HG02973 (cell line): ENCODE measurements at regions not wholly inside any gene's neighbourhood (a gene's known extent, or its start where the extent isn't known, plus 50 kb on each side); places are given as distances from the start of the nearest gene placed in this dataset.
A peak's percentile ranks its signal among the peaks of the same experiment; 100 is the strongest.
"Not testable (repeated sequence)": the region's sequence is repeated elsewhere in the genome, so short reads cannot be mapped to it uniquely, and the experiment has no call there.

ENCODE experiments used
- ATAC-seq: cut with Tn5 transposase; IDR thresholded peaks from one replicate; pipeline ENCODE4 v1.9.1; 2021; ENCODE audit warnings: moderate library complexity; ENCODE audit not compliant: unreplicated experiment

DNA sequence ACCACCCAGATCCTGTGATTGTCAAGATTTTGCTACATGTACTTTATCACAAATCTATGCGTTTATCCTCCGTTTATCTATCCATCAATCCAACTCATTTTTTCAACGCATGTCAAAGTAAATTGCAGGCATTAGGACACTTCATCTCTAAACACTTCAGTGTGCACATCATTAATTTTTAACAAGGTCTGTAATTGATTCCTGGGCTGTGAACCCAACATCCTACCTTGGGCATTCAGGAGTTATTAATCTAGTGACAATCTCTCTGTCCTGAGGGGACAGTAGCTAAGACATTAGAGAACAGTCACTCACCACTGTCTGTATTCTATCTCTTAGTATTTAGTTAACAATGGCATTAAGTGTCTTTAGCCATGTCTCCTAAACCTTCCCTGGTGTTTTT, 264.7 kb downstream of the SOX9 start:
- ATAC-seq, result no peak

DNA sequence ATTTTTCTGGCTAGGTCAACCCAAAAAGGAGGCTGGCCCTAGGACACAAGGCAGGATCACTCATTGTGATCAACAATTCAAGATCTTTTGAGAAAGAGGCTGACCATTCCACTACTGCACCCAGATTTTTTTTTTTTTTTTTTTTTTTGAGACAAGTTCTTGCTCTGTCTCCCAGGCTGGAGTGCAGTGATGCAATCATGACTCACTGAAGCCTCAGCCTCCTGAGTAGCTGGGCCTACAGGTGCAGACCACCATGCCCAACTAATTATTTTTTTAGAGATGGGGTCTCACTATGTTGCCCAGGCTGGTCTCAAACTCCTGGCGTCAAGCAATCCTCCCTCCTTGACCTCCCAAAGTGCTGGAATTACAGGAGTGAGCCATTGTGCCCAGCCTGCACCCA, 265.4 kb downstream of the SOX9 start:
- ATAC-seq, result not testable (repeated sequence)

DNA sequence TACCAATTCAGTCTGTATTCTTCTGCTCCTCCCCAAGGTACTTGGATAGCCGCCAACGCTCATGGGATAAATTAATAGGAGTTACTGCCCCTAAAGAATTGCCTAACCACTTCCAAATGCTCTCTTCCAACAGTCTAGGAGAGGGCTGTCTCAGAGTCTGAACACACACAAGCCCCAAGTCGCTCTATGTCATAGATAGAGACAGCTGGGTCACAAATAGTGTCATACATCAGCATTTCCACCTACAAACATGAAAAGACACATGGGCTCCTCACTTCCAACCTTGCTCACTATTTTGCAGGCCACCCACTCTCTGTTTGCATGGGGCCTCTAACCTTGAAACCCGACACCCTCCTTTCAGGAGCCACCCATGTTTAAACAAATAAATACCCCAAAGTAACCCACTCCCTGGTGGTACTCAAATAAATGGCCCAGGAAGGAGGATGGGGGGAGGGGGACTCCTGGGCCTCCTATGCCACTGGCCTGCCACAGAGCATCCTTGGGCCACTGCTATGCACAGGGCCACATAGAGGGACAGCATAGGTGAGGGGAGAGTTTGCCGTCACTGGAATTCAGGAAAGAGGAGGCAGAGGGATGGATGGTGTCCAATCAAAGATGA, 265.9 kb downstream of the SOX9 start:
- ATAC-seq, result no peak

- no peak for ATAC-seq
These were observed 266.7 kb downstream of the SOX9 start for GRCh38 chr17:72387487-72387886.

GRCh38 chr17:72387969-72388368, 267.1 kb downstream of the SOX9 start:
- ATAC-seq, result no peak

- ATAC-seq, result peak; percentile 79
These were observed 268.1 kb downstream of the SOX9 start for GRCh38 chr17:72388765-72389473.

- ATAC-seq, result no peak
These were observed 270.1 kb downstream of the SOX9 start for GRCh38 chr17:72390675-72391508.

DNA sequence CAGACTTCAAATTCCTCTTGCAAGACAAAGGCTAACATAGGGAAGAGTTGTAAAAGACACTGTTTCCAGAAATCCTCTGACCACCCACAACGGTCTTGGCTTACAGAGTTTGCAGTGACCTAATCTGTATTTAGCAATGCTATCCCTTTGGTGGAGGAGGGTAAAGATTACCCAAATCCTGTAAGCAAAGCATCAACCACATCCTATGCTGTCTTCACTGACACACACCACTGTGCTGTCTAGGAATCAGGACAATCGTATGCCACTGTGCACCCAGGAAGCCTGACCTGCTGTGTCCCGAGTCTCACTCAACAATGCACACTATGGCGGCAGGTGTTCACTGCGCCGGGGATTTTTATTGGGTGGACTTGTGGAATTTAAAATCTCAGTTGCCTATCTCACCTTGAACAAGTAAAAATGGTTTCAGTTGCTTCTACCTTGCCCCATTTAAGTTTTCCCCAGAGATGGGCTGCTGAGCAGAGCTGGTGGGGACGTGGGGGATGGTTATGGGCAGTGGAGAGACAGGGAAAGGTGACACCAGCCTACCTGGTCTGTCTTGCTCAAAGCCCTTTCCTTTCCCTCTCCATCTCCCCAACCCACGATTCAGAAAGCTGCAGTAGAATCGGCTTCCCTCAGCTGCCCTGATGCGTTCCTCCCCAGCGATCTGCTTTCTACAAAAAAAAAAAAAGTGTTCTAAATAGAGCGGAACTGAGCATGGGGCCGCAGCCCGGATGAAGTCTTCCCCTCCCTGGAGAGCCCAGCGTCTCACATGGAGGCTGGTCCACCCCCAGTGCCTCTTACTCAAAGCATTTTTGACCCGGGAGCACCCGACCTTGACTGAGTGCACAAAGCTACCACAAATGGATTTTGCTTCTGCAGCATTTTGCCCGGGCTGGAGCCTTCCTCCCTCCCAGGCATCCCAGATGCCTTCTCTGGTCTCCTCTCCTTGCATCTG, 271.5 kb downstream of the SOX9 start:
- ATAC-seq, result no peak

DNA sequence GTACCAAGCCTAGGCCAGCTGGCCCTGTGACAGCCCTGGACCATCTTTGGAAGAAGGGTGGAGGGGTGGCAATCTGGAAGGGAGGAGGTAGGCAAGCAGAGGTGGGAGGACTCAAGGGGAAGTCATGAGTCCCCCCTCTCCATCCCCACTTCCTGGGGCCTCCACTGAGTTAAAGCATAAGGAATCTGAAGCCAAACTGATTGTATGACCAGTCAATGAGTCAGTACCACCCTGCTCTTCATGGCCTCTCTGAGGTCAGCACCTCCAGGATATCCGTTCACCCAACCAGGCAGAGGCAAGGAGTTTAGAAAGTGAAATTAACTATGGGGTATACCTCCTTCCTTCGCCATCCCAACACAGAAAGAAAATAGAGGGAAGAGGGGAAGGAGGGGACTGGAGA, 272.7 kb downstream of the SOX9 start:
- ATAC-seq, result no peak

- ATAC-seq, result no peak
These were observed 273.7 kb downstream of the SOX9 start for GRCh38 chr17:72394531-72394930.

GRCh38 chr17:72396121-72396520, 275.3 kb downstream of the SOX9 start:
- ATAC-seq, result no peak

DNA sequence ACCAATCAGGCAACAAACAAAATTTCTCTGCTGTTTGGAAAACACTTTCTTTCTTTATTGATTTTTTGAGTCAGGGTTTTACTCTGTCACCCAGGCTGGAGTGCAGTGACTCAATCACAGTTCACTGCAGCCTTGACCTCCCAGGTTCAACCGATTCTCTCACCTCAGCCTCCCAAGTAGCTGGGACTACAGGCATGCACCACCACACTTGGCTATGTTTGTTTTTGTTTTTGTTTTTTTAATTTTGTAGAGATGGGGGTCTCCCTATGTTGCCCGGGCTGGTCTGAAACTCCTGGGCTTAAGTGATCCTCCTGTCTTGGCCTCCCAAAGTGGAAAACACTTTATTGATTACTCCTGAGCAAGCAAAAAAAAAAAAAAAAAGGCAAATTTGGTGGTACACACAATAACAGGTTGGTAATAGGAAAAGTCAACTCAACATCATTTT, 276.4 kb downstream of the SOX9 start:
- ATAC-seq, result no peak

- ATAC-seq, result no peak
These were observed 276.9 kb downstream of the SOX9 start for GRCh38 chr17:72397687-72398086.

- ATAC-seq, result no peak
These were observed 278.3 kb downstream of the SOX9 start for GRCh38 chr17:72399023-72399607.

DNA sequence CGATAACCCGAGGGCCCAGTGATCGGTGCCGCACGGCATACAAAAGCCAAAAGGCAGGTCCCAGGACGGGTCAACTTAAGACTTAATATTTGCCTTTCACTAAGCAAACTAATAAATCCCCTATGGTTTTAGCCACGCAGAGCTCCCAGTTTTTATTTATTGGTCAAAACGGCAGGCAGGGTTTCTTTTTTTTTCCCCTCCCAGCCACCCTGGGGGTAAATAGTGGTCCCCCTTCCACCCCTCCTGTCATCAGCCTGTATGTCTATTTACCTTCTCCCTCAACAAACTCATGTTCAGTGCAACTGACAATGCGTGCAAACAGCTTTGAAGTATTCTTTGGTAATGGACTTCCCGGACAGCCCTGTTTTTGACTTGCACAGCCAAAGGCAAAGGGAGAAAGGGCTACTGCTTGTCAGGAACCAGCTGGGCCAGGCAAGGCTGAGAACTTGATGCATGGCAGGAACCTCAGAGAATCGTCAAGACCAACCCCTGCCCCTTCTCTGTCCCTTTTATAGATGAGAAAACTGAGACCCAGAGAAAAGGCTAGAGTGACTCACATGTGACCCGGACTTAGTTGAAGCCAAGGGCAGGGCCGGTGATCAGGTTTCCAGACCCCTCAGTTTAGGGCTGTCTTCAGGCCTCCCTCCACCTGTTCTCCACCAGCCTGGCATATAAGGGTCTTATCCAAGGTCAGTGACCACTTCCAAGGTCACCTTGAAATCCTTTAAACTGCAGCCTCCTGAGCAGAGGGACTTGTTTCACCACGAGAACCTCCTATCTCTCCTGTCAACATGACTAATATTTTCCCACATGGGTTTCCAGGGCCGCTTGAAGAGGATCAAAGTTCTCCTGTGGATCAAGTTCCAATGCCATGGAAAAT, 279.0 kb downstream of the SOX9 start:
- no peak for ATAC-seq

- ATAC-seq, result no peak
These were observed 279.6 kb downstream of the SOX9 start for GRCh38 chr17:72400488-72400827.

DNA sequence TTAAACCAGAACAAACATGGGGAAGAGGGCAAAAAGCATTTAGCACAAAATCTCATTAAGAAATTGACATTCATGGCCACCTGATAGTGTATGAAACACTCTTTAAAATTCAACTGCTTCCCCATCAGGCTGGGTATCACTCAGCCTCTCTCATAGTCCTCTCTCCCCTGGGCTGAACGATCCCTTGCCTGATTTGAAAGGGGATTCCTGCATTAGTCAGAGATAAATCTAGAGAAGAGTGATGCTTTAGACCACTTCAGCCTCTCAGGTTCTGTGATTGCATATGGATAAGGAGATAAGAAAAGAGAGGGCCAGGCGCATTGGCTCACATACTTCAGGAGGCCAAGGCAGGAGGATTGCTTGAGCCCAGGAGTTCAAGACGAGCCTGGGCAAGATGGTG, 280.0 kb downstream of the SOX9 start:
- no peak for ATAC-seq

DNA sequence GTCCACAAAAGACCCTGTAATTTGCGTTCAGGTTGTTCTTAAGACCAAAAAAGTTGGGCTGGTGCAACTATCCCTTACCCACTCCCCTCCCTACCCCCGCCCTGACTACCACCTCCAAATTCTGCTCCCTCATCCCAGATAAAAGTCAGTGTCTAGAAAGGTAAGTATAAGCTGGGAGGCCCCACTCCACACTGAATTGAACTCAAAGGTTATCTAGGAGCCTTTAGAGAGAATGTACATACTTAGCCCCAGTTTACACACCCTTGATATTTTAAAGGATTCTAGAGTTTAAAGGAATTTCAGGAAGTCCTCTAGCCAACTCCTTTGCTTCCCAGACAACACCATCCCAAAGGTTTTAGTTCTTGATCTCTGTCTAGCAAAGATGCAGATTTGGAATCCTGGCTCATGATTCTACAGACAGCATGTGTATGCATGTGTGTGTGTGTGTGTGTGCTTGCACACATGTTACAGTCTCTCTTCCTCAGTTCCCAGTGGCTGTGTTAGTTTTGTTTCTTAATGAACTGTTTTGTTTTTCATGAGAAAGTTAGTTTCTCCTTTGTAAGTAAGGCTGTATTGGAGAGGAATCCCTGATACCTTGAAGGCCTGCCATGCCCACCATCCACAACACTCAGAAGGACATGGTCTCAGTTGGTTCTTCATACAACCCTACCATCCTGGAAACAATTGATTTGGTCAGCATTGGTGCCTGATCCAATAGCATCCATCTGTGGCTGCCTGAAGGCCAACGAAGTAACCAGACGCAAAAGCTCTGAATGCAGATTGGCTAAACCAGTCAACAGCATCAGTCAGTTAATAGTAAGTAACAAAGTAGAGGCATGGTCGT, 281.3 kb downstream of the SOX9 start:
- ATAC-seq, result no peak
